Tibial nerve (tissue), 3 donors: ENCODE measurements at regions not wholly inside any gene's neighbourhood (a gene's known extent, or its start where the extent isn't known, plus 50 kb on each side); places are given as distances from the start of the nearest gene placed in this dataset.

Source experiments
- CTCF ChIP-seq, 5 experiments: fragments of 200-600 bp in 3 of 5; fragments of 450-650 bp in 2 of 5; sonication (generic) in 3 of 5; IDR thresholded peaks; one replicate each; pipeline ENCODE4 v1.5.1; 2016 to 2019; ENCODE audit warnings: antibody characterized with exemption in 5 of 5, mild to moderate bottlenecking in 3 of 5, moderate library complexity in 2 of 5
- POLR2A ChIP-seq, 2 donors: fragments of 450-650 bp; IDR thresholded peaks; one replicate each; pipeline ENCODE4 v1.6.1; 2017; ENCODE audit warnings: antibody characterized with exemption in 2 of 2, mild to moderate bottlenecking in 2 of 2, moderate library complexity in 2 of 2

DNA sequence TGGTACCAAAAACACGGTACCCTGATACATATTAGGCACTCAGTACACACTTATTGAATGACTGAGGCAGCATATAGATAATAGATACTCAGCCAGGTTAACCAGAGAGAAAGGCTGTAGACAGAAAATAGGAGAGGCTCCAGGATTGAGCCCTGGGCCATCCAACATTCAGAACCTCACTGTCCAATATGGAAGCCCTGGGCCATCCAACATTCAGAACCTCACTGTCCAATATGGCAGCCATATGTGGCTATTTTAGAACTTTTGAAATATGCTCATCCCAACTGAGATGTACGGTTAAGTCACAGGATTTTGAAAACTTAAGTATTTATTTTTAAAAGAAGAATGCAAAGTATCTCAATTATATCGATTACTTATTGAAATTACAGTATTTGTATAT lies 142.5 kb upstream of the ID4 start:
- TF ChIP-seq CTCF (IDR thresholded peaks at IDR 0.05) (no peak), POLR2A (IDR thresholded peaks at IDR 0.05) (no peak)
